ENCODE measurements at regions not wholly inside any gene's neighbourhood (a gene's known extent, or its start where the extent isn't known, plus 50 kb on each side); places are given as distances from the start of the nearest gene placed in this dataset. TPM values are rescaled to one million over a fixed set of nuclear protein-coding genes. Genes with fewer than 3 reads are reported as not detected.

Small RNA genes in the stretch of these regions (microRNA-seq; reads per million reads assigned to microRNA genes)
- not detected for gene MIR4280 (ENCODE audit: borderline microRNAs expressed)
